HepG2 (cell line): ENCODE measurements at regions not wholly inside any gene's neighbourhood (a gene's known extent, or its start where the extent isn't known, plus 50 kb on each side); places are given as distances from the start of the nearest gene placed in this dataset.

Experiments
- ATAC-seq: fragments of 200-7000 bp; cut with Tn5 transposase; 3 replicates; pipeline ENCODE4 v1.9.1; 2020; ENCODE audit warnings: mild to moderate bottlenecking, moderate library complexity
- BruUV-seq: library from RNA; stranded (reverse); fragments of 400-500 nt; replicated peaks from 2 replicates; lab custom pipeline; 2021; lab: Mats Ljungman, UMichigan
- CTCF ChIA-PET: fragments of 300-600 bp; formaldehyde crosslinking; extraction: SDS; loops from one replicate; lab custom pipeline; 2021; ENCODE audit warnings: low total read pairs, inconsistent platforms, low intra/inter-chr PET ratio; lab: Yijun Ruan, JAX
- POLR2A ChIA-PET: fragments of 350-600 bp; sonication (Branson Sonifier 250); formaldehyde crosslinking; loops from one replicate; lab custom pipeline; 2020; ENCODE audit warnings: antibody characterized with exemption, inconsistent platforms; lab: Yijun Ruan, JAX
- DNase-seq: peaks from one replicate; pipeline ENCODE4 v3.0.0-alpha.2; 2015; ENCODE audit warnings: low spot score
- FAIRE-seq: peaks from 3 replicates; lab custom pipeline; 2011; peaks lifted over from hg19 to GRCh38; lab: Jason Lieb, UNC
- H2AFZ ChIP-seq: one replicate; pipeline ENCODE4 v1.6.1; 2011; ENCODE audit warnings: low read length, inconsistent platforms
- H3K27ac ChIP-seq: fragments of 300-600 bp; 3 replicates; pipeline ENCODE4 v1.8.0; 2011; ENCODE audit warnings: mixed run types, mild to moderate bottlenecking, mixed read lengths, low read length, inconsistent platforms; ENCODE audit not compliant: insufficient read depth; ENCODE audit errors: extremely low read length
- H3K27me3 ChIP-seq, 2 experiments: fragments of 200-600 bp in 1 of 2; 2 replicates in 1 of 2; 3 replicates in 1 of 2; pipeline versions ENCODE4 v1.6.0 to v1.8.0; 2011; ENCODE audit warnings: low read length in 2 of 2, mild to moderate bottlenecking in 2 of 2, moderate library complexity in 2 of 2, inconsistent platforms in 1 of 2; ENCODE audit not compliant: insufficient read depth in 2 of 2, control insufficient read depth in 1 of 2
- H3K36me3 ChIP-seq, 2 experiments: fragments of 200-600 bp in 1 of 2; replicated peaks in 1 of 2; 2 replicates in 1 of 2; 3 replicates in 1 of 2; pipeline versions ENCODE4 v1.5.1 to v1.8.0; 2011; ENCODE audit warnings: low read length in 2 of 2, inconsistent platforms in 1 of 2; ENCODE audit not compliant: insufficient read depth in 2 of 2, control insufficient read depth in 1 of 2
- H3K4me1 ChIP-seq: 2 replicates; pipeline ENCODE4 v1.5.1; 2012; ENCODE audit warnings: low read length, inconsistent platforms; ENCODE audit not compliant: insufficient read depth
- H3K4me2 ChIP-seq: 2 replicates; pipeline ENCODE4 v1.6.0; 2011; ENCODE audit warnings: low read depth, low read length, inconsistent platforms
- H3K4me3 ChIP-seq, 3 experiments: fragments of 200-600 bp in 1 of 3; sonication (generic), shearing (Covaris generic) in 1 of 3; replicated peaks in 1 of 3; 2 replicates each; pipeline ENCODE4 v1.5.1; 2011 to 2016; ENCODE audit warnings: low read length in 3 of 3, inconsistent platforms in 2 of 3, low read depth in 2 of 3, mild to moderate bottlenecking in 2 of 3, control low read depth in 1 of 3, mixed read lengths in 1 of 3; ENCODE audit not compliant: insufficient read depth in 1 of 3
- H3K79me2 ChIP-seq: one replicate; pipeline ENCODE4 v1.6.1; 2011; ENCODE audit warnings: low read length, inconsistent platforms; ENCODE audit not compliant: insufficient read depth
- H3K9ac ChIP-seq: 2 replicates; pipeline ENCODE4 v1.6.0; 2011; ENCODE audit warnings: mild to moderate bottlenecking, low read depth, low read length, inconsistent platforms; ENCODE audit not compliant: insufficient read depth
- H3K9me3 ChIP-seq: 2 replicates; pipeline ENCODE4 v1.5.1; 2012; ENCODE audit warnings: mild to moderate bottlenecking, low read length
- H4K20me1 ChIP-seq: 2 replicates; pipeline ENCODE4 v1.6.0; 2011; ENCODE audit warnings: inconsistent platforms, mild to moderate bottlenecking, low read length, moderate library complexity; ENCODE audit not compliant: insufficient read depth
- ASH2L ChIP-seq: fragments of 300-600, 200-600 bp; sonication (generic); IDR thresholded peaks from 2 replicates; pipeline ENCODE4 v1.7.0; 2017; ENCODE audit warnings: low read depth, mild to moderate bottlenecking, moderate library complexity, mixed read lengths, low read length; ENCODE audit not compliant: insufficient read length
- CBX1 ChIP-seq: IDR thresholded peaks from one replicate; pipeline ENCODE4 v1.6.1; 2016; ENCODE audit warnings: antibody characterized with exemption, low read depth
- DNMT3B ChIP-seq: conservative IDR thresholded peaks from 2 replicates; pipeline ENCODE4 v1.6.1; 2016; ENCODE audit warnings: missing biosample characterization, control low read depth
- NBN ChIP-seq: fragments of 450-650 bp; conservative IDR thresholded peaks from 2 replicates; pipeline ENCODE4 v1.6.1; 2017
- NR3C1 ChIP-seq: sonication (generic); formaldehyde crosslinking; IDR thresholded peaks from 2 replicates; pipeline ENCODE4 v1.4.0; 2020; ENCODE audit warnings: missing genetic modification reagents
- PHF8 ChIP-seq: sonication (generic); formaldehyde crosslinking; IDR thresholded peaks from 2 replicates; pipeline ENCODE4 v1.5.0; 2020; ENCODE audit warnings: missing genetic modification reagents
- STAT5B ChIP-seq: sonication (generic); formaldehyde crosslinking; IDR thresholded peaks from 2 replicates; pipeline ENCODE4 v1.4.0; 2020; ENCODE audit warnings: missing genetic modification reagents
- ZBTB3 ChIP-seq: sonication (generic); formaldehyde crosslinking; IDR thresholded peaks from 2 replicates; pipeline ENCODE4 v1.4.0; 2020; ENCODE audit warnings: low read depth, mild to moderate bottlenecking, moderate library complexity, missing genetic modification reagents, borderline replicate concordance
- ZNF546 ChIP-seq: sonication (generic); formaldehyde crosslinking; conservative IDR thresholded peaks from 2 replicates; pipeline ENCODE4 v1.8.1; 2023; ENCODE audit warnings: mild to moderate bottlenecking, missing genetic modification reagents
- ZNF558 ChIP-seq: sonication (generic); formaldehyde crosslinking; IDR thresholded peaks from 2 replicates; pipeline ENCODE4 v1.9.0; 2022; ENCODE audit warnings: mild to moderate bottlenecking, missing genetic modification reagents, borderline replicate concordance
- ZNF577 ChIP-seq: sonication (generic); formaldehyde crosslinking; IDR thresholded peaks from 2 replicates; pipeline ENCODE4 v1.4.0; 2020; ENCODE audit warnings: mild to moderate bottlenecking, low read depth, missing genetic modification reagents, borderline replicate concordance
- ZNF746 ChIP-seq: sonication (generic); formaldehyde crosslinking; IDR thresholded peaks from 2 replicates; pipeline ENCODE4 v1.8.0; 2022; ENCODE audit warnings: mild to moderate bottlenecking, missing genetic modification reagents
- WGBS: methylation state at CpG from one replicate; pipeline ENCODE4 v1.1.6; 2017; ENCODE audit warnings: low lambda C conversion rate; 5-methylcytosine and 5-hydroxymethylcytosine counted together
- in situ Hi-C: cut with HindIII; loops from 2 replicates; pipeline ENCODE4 v1.10.0; 2017; ENCODE audit warnings: low pct_unique_long_range_greater_than_20kb; ENCODE audit not compliant: extremely low pct_ligation_motif_present
- intact Hi-C: fragments of 100-400 bp; cut with micrococcal nuclease; formaldehyde crosslinking; loops from one replicate; pipeline ENCODE4 v1.10.0; 2022; ENCODE audit not compliant: unreplicated experiment
- TF ChIP-seq, protein P1 (sequence below): sonication (generic); formaldehyde crosslinking; IDR thresholded peaks from 2 replicates; pipeline ENCODE4 v1.5.0; 2020; ENCODE audit warnings: mild to moderate bottlenecking, missing genetic modification reagents, moderate library complexity
- TF ChIP-seq, protein P2 (sequence below): IDR thresholded peaks from 2 replicates; pipeline ENCODE4 v1.6.1; 2016; ENCODE audit warnings: mild to moderate bottlenecking
- TF ChIP-seq, protein P3 (sequence below): IDR thresholded peaks from 2 replicates; pipeline ENCODE4 v1.6.1; 2016; ENCODE audit warnings: missing biosample characterization, missing genetic modification reagents, low read depth

DNA sequence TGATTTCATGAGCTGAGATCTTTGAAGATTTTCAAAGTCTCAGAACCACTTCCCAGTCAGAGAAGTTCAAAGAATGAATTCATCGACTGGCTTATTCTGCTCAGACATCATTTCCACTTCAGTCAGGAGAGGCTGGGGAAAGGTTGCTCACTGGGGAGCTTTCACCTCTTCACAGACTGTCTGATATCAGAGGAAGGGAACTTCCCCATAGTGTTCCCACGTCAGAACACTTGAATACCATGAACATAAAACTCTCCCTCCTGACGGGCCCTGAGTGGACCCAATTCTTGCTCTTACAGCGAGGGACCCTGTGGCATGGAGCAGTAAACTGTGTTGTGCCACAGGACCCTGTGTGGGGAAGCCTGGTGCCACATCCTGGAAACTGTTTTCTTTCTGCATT, 492.6 kb downstream of the COG6 start:
- CTCF ChIA-PET: no interaction called here
- no peaks in the 10 kb centered on the region for H3K79me2 ChIP-seq
- no peaks in the 10 kb centered on the region for H4K20me1 ChIP-seq
- ATAC-seq (no peak), FAIRE-seq (no peak), DNase-seq (no peak)
- H3K4me3 ChIP-seq: no peak overlapping the region
- intact Hi-C loops: no loop called here
- H3K9ac ChIP-seq: no peak overlapping the region
- 3% methylated on average over 3 of the region's 4 CpGs for WGBS
- H2AFZ ChIP-seq: no peak overlapping the region
- H3K27me3 ChIP-seq: peaks cover 0 to 6% of the 10 kb centered on the region in 2 experiments; a peak in 2 of 5 replicates
- H3K9me3 ChIP-seq: no peaks in the 10 kb centered on the region
- no peak overlapping the region for H3K4me2 ChIP-seq
- no TSS peak for BruUV-seq
- in situ Hi-C loops: no loop called here
- POLR2A ChIA-PET: no interaction called here
- H3K27ac ChIP-seq: no peak overlapping the region
- no peaks in the 10 kb centered on the region for H3K36me3 ChIP-seq
- H3K4me1 ChIP-seq: no peaks in the 10 kb centered on the region
- TF ChIP-seq ZNF558 (CRISPR knock-in tag) (no peak), ASH2L (no peak), DNMT3B (CRISPR knock-in tag) (no peak), ZNF577 (CRISPR knock-in tag) (no peak), ZNF546 (CRISPR knock-in tag) (no peak), ZBTB3 (CRISPR knock-in tag) (no peak), ZNF746 (CRISPR knock-in tag) (no peak), CBX1 (no peak), PHF8 (CRISPR knock-in tag) (no peak), STAT5B (no peak), NBN (no peak), NR3C1 (CRISPR knock-in tag) (no peak)
- TF ChIP-seq, protein P1, sequence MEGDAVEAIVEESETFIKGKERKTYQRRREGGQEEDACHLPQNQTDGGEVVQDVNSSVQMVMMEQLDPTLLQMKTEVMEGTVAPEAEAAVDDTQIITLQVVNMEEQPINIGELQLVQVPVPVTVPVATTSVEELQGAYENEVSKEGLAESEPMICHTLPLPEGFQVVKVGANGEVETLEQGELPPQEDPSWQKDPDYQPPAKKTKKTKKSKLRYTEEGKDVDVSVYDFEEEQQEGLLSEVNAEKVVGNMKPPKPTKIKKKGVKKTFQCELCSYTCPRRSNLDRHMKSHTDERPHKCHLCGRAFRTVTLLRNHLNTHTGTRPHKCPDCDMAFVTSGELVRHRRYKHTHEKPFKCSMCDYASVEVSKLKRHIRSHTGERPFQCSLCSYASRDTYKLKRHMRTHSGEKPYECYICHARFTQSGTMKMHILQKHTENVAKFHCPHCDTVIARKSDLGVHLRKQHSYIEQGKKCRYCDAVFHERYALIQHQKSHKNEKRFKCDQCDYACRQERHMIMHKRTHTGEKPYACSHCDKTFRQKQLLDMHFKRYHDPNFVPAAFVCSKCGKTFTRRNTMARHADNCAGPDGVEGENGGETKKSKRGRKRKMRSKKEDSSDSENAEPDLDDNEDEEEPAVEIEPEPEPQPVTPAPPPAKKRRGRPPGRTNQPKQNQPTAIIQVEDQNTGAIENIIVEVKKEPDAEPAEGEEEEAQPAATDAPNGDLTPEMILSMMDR: no peak
- TF ChIP-seq, protein P2, sequence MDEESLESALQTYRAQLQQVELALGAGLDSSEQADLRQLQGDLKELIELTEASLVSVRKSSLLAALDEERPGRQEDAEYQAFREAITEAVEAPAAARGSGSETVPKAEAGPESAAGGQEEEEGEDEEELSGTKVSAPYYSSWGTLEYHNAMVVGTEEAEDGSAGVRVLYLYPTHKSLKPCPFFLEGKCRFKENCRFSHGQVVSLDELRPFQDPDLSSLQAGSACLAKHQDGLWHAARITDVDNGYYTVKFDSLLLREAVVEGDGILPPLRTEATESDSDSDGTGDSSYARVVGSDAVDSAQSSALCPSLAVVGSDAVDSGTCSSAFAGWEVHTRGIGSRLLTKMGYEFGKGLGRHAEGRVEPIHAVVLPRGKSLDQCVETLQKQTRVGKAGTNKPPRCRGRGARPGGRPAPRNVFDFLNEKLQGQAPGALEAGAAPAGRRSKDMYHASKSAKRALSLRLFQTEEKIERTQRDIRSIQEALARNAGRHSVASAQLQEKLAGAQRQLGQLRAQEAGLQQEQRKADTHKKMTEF (CRISPR knock-in tag): no peak
- TF ChIP-seq, protein P3, sequence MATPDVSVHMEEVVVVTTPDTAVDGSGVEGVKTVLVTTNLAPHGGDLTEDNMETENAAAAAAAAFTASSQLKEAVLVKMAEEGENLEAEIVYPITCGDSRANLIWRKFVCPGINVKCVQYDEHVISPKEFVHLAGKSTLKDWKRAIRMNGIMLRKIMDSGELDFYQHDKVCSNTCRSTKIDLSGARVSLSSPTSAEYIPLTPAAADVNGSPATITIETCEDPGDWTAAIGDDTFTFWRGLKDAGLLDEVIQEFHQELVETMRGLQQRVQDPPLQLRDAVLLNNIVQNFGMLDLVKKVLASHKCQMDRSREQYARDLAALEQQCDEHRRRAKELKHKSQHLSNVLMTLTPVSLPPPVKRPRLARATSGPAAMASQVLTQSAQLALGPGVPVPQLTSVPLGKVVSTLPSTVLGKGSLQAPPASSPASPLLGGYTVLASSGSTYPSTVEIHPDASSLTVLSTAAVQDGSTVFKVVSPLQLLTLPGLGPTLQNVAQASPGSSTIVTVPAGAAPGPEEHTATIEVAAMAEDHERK (CRISPR knock-in tag): no peak
